ENCODE measurements at regions not wholly inside any gene's neighbourhood (a gene's known extent, or its start where the extent isn't known, plus 50 kb on each side); places are given as distances from the start of the nearest gene placed in this dataset.

DNA sequence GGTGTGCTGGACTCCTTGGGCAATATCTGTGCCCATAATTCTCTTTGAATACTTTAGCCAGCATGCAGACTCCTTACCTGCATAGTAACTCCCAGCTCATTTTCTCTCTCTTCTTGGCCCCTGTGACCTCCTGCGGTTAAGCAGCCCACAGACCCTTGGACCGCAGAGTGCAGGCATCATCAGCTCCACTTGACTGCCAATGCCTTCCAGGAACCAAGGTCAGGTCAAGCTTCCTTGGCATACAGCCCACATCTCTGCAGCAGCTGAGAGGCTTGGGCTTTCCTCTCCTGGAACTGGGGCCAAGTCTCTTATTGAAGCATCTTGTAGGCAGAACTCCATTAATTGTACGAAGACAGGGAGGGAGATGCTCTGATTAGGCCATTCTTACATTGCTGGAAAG, 130.1 kb upstream of the PIEZO2 start:
- no peaks in the 10 kb centered on the region for H3K36me3 Mint-ChIP-seq
- Histone ChIP-seq H3K9me3 (ENCODE audit: low read depth) (no peaks in the 10 kb centered on the region), H3K27me3 (no peaks in the 10 kb centered on the region), H3K4me3 (no peak overlapping the region), H4K20me1 (ENCODE audit: low read depth) (no peaks in the 10 kb centered on the region), H3F3A (ENCODE audit: low read depth) (no peaks in the 10 kb centered on the region), H3K79me2 (ENCODE audit: low read depth) (no peaks in the 10 kb centered on the region), H2AFZ (replicated peaks) (no peak overlapping the region), H3K4me1 (no peaks in the 10 kb centered on the region), H3K36me3 (no peaks in the 10 kb centered on the region), H3K9ac (no peak overlapping the region), H3K4me2 (no peak overlapping the region), H3K27ac (no peak overlapping the region)
- peaks cover 5% of the 10 kb centered on the region for H3K9me3 Mint-ChIP-seq
- no peak for TF ChIP-seq CTCF (IDR thresholded peaks at IDR 0.05)
- TF ChIP-seq EZH2phosphoT487 (IDR thresholded peaks at IDR 0.05), result no peak
- TF ChIP-seq EZH2 (IDR thresholded peaks at IDR 0.05), result no peak
- H3K4me1 Mint-ChIP-seq, result no peaks in the 10 kb centered on the region
- no peak overlapping the region for H3K4me3 Mint-ChIP-seq
- no peak overlapping the region for H3K27ac Mint-ChIP-seq
- peaks cover 9% of the 10 kb centered on the region for H3K27me3 Mint-ChIP-seq (ENCODE audit: insufficient read depth, low read depth)
- DNase-seq (ENCODE audit: low spot score), result no peak

DNA sequence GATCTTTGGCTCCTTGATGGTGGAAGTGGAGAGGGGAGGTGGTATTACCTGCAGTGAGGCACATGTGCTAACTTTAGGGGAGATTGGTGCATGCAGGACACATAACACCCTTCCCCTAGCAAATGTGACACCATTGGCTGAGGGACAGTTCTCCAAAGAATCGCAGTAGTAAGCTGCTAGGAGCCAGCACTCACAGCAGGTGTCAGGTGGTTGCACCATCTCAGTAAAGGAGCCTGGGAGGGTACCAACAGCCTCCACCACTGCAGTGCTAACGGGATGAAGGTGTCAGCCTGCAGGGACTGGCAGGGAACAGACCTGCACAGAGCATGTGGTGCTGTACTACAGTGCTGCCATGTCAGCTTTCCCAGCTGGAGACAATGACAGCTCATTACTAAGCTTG, 127.3 kb upstream of the PIEZO2 start:
- H3K4me3 Mint-ChIP-seq, result no peak overlapping the region
- no peak overlapping the region for H2AFZ ChIP-seq (replicated peaks)

DNA sequence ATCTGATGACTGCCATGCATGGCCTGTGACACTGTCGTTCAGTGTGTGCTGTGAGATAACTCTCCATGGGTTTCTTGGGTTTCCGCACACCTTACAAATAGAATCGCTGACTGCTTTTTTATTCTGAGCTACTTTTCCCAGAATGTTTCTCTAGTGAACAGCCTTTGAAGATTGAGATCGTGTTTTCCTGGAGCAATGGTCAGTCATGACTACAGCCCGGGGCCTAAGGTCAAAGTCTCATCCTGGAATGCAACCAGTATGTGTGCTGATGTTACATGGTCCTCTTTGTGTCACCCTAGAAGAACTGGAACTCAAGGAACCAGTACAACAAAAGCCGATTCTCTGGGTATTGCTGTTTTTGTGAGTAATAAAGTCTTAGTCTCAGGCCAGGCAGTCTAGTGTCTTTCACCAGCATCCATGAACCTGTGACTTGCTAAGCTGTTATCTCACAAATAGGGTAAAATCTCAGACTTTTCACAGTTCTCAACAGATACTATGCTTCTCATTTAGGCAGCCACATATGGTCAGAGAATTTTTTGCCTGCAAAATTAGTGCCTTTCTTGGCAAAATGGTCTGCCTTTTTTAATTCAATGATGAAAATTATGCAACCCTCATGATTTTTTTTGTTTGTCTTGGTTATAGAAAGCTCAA, 124.9 kb upstream of the PIEZO2 start:
- Histone ChIP-seq H3K4me2 (no peak overlapping the region), H3K4me3 (no peak overlapping the region), H2AFZ (replicated peaks) (no peak overlapping the region), H4K20me1 (ENCODE audit: low read depth) (no peaks in the 10 kb centered on the region), H3K9me3 (ENCODE audit: low read depth) (no peaks in the 10 kb centered on the region), H3K27ac (no peak overlapping the region), H3K27me3 (no peaks in the 10 kb centered on the region), H3F3A (ENCODE audit: low read depth) (no peaks in the 10 kb centered on the region), H3K9ac (no peak overlapping the region), H3K4me1 (peaks cover 4% of the 10 kb centered on the region), H3K36me3 (no peaks in the 10 kb centered on the region), H3K79me2 (ENCODE audit: low read depth) (no peaks in the 10 kb centered on the region)
- no peak for TF ChIP-seq EZH2 (IDR thresholded peaks at IDR 0.05)
- no peak for TF ChIP-seq EZH2phosphoT487 (IDR thresholded peaks at IDR 0.05)
- no peak for TF ChIP-seq CTCF (IDR thresholded peaks at IDR 0.05)
- Mint-ChIP-seq H3K27ac (no peak overlapping the region), H3K36me3 (no peaks in the 10 kb centered on the region), H3K9me3 (peaks cover 5% of the 10 kb centered on the region), H3K4me1 (peaks cover 2% of the 10 kb centered on the region), H3K4me3 (no peak overlapping the region), H3K27me3 (ENCODE audit: insufficient read depth, low read depth) (peaks cover 8% of the 10 kb centered on the region)
- DNase-seq (ENCODE audit: low spot score), result no peak

More for the DNA sequence above, 127.3 kb upstream of the PIEZO2 start:
- no peaks in the 10 kb centered on the region for H3F3A ChIP-seq (ENCODE audit: low read depth)
- peaks cover 5% of the 10 kb centered on the region for H3K9me3 Mint-ChIP-seq
- no peaks in the 10 kb centered on the region for H3K9me3 ChIP-seq (ENCODE audit: low read depth)
- peaks cover 8% of the 10 kb centered on the region for H3K27me3 Mint-ChIP-seq (ENCODE audit: insufficient read depth, low read depth)
- no peak overlapping the region for H3K27ac ChIP-seq
- H3K79me2 ChIP-seq (ENCODE audit: low read depth), result no peaks in the 10 kb centered on the region
- no peaks in the 10 kb centered on the region for H4K20me1 ChIP-seq (ENCODE audit: low read depth)
- no peaks in the 10 kb centered on the region for H3K36me3 Mint-ChIP-seq
- no peaks in the 10 kb centered on the region for H3K27me3 ChIP-seq
- H3K4me2 ChIP-seq, result no peak overlapping the region
- no peak for DNase-seq (ENCODE audit: low spot score)
- no peak overlapping the region for H3K4me3 ChIP-seq
- H3K9ac ChIP-seq, result no peak overlapping the region
- peak overlapping the region; percentile 68 for H3K27ac Mint-ChIP-seq
- no peaks in the 10 kb centered on the region for H3K36me3 ChIP-seq
- no peaks in the 10 kb centered on the region for H3K4me1 Mint-ChIP-seq
- H3K4me1 ChIP-seq, result no peaks in the 10 kb centered on the region
- TF ChIP-seq EZH2phosphoT487 (IDR thresholded peaks at IDR 0.05) (no peak), CTCF (IDR thresholded peaks at IDR 0.05) (no peak), EZH2 (IDR thresholded peaks at IDR 0.05) (no peak)
